GM12878 (cell line): ENCODE measurements at regions not wholly inside any gene's neighbourhood (a gene's known extent, or its start where the extent isn't known, plus 50 kb on each side); places are given as distances from the start of the nearest gene placed in this dataset.

Experiments
- ATF2 ChIP-seq: IDR thresholded peaks from 2 replicates; pipeline ENCODE4 v1.6.1; 2012; ENCODE audit warnings: low read length, inconsistent platforms
- BHLHE40 ChIP-seq, 2 experiments: fragments of 450-650 bp in 1 of 2; IDR thresholded peaks; 2 replicates each; pipeline ENCODE4 v1.6.1; 2011 to 2017; ENCODE audit warnings: low read depth in 2 of 2, borderline replicate concordance in 1 of 2, improper control_type of control experiment in 1 of 2, low read length in 1 of 2, mild to moderate bottlenecking in 1 of 2
- E4F1 ChIP-seq: fragments of 450-650 bp; IDR thresholded peaks from 2 replicates; pipeline ENCODE4 v1.6.1; 2018; ENCODE audit warnings: borderline replicate concordance, mild to moderate bottlenecking; ENCODE audit not compliant: partially characterized antibody
- EED ChIP-seq: sonication (generic); IDR thresholded peaks from 2 replicates; pipeline ENCODE4 v1.6.1; 2016; ENCODE audit warnings: antibody characterized with exemption, low read depth
- HDAC2 ChIP-seq: fragments of 200-600 bp; sonication (generic); IDR thresholded peaks from 2 replicates; pipeline ENCODE4 v1.6.1; 2017
- HDAC6 ChIP-seq: fragments of 200-600 bp; sonication (generic); IDR thresholded peaks from one replicate; pipeline ENCODE4 v1.8.0; 2017; ENCODE audit warnings: antibody characterized with exemption; ENCODE audit not compliant: unreplicated experiment
- IKZF1 ChIP-seq: fragments of 450-650 bp; conservative IDR thresholded peaks from 2 replicates; pipeline ENCODE4 v1.6.1; 2017; ENCODE audit warnings: antibody characterized with exemption, mild to moderate bottlenecking
- JUND ChIP-seq: IDR thresholded peaks from 2 replicates; pipeline ENCODE4 v1.6.1; 2012; ENCODE audit warnings: low read depth, mild to moderate bottlenecking, low read length, improper control_type of control experiment, moderate library complexity
- MYB ChIP-seq: fragments of 150-350 bp; IDR thresholded peaks from 2 replicates; pipeline ENCODE4 v1.6.1; 2014; ENCODE audit warnings: mild to moderate bottlenecking, low read depth, low read length, borderline replicate concordance
- NKRF ChIP-seq: fragments of 450-650 bp; conservative IDR thresholded peaks from 2 replicates; pipeline ENCODE4 v1.6.1; 2017; ENCODE audit warnings: mild to moderate bottlenecking, moderate library complexity
- NR2C2 ChIP-seq: IDR thresholded peaks from 2 replicates; pipeline ENCODE4 v1.6.1; 2011; ENCODE audit warnings: borderline replicate concordance, low read depth; ENCODE audit not compliant: control insufficient read depth, insufficient read length
- PAX5 ChIP-seq: IDR thresholded peaks from 2 replicates; pipeline ENCODE4 v1.6.1; 2011; ENCODE audit warnings: low read depth, low read length, borderline replicate concordance
- PAX8 ChIP-seq: fragments of 450-650 bp; IDR thresholded peaks from 2 replicates; pipeline ENCODE4 v1.6.1; 2017; ENCODE audit warnings: mild to moderate bottlenecking, moderate library complexity
- PKNOX1 ChIP-seq: fragments of 450-650 bp; IDR thresholded peaks from 2 replicates; pipeline ENCODE4 v1.6.1; 2016; ENCODE audit warnings: mild to moderate bottlenecking
- PML ChIP-seq: IDR thresholded peaks from 2 replicates; pipeline ENCODE4 v1.6.1; 2012; ENCODE audit warnings: low read length, inconsistent platforms
- POU2F2 ChIP-seq: IDR thresholded peaks from 3 replicates; pipeline ENCODE4 v1.6.1; 2011; ENCODE audit warnings: low read depth, mild to moderate bottlenecking, low read length, borderline replicate concordance
- RB1 ChIP-seq: fragments of 450-650 bp; formaldehyde crosslinking; IDR thresholded peaks from 2 replicates; pipeline ENCODE4 v1.6.1; 2017; ENCODE audit warnings: mild to moderate bottlenecking, borderline replicate concordance
- SPI1 ChIP-seq: IDR thresholded peaks from 2 replicates; pipeline ENCODE4 v1.6.1; 2011; ENCODE audit warnings: low read depth, mild to moderate bottlenecking, low read length, moderate library complexity, borderline replicate concordance; ENCODE audit not compliant: insufficient read depth
- SUPT20H ChIP-seq: IDR thresholded peaks from 2 replicates; pipeline ENCODE4 v1.6.1; 2011; ENCODE audit warnings: low read depth, mild to moderate bottlenecking, low read length, moderate library complexity, borderline replicate concordance; ENCODE audit not compliant: control insufficient read depth
- TAF1 ChIP-seq: IDR thresholded peaks from 2 replicates; pipeline ENCODE4 v1.6.1; 2011; ENCODE audit warnings: mild to moderate bottlenecking, low read depth, low read length, borderline replicate concordance
- TCF12 ChIP-seq: IDR thresholded peaks from 2 replicates; pipeline ENCODE4 v1.6.1; 2011; ENCODE audit warnings: low read depth, mild to moderate bottlenecking, low read length
- TCF7 ChIP-seq: IDR thresholded peaks from 2 replicates; pipeline ENCODE4 v1.6.1; 2014; ENCODE audit warnings: antibody characterized with exemption, borderline replicate concordance
- YBX1 ChIP-seq: fragments of 450-650 bp; IDR thresholded peaks from 2 replicates; pipeline ENCODE4 v1.6.1; 2016; ENCODE audit warnings: antibody characterized with exemption
- YY1 ChIP-seq: IDR thresholded peaks from 2 replicates; pipeline ENCODE4 v1.6.1; 2011; ENCODE audit warnings: low read depth, mild to moderate bottlenecking, low read length
- ZBED1 ChIP-seq: IDR thresholded peaks from 2 replicates; pipeline ENCODE4 v1.6.1; 2016; ENCODE audit warnings: borderline replicate concordance
- ZNF24 ChIP-seq: fragments of 450-650 bp; IDR thresholded peaks from 2 replicates; pipeline ENCODE4 v1.6.1; 2017; ENCODE audit warnings: antibody characterized with exemption, mild to moderate bottlenecking

- TF ChIP-seq SUPT20H (no peak), NR2C2 (no peak), HDAC2 (no peak), BHLHE40 (IDR thresholded peaks at IDR 0.05; ENCODE audit: borderline replicate concordance in 1 of 2, low read depth in 2 of 2, low read length in 1 of 2) (peak; percentile 82 to 90), TCF7 (peak; percentile 18; the same call in 1 of the 2 replicates), ATF2 (peak; percentile 82), HDAC6 (no peak), JUND (no peak), ZNF24 (no peak), NKRF (no peak), PAX8 (no peak), PKNOX1 (peak; percentile 77), TAF1 (no peak), TCF12 (peak; percentile 92), YBX1 (no peak), ZBED1 (peak; percentile 95), YY1 (no peak), PAX5 (peak; percentile 100), MYB (no peak), POU2F2 (peak; percentile 82; the same call in 2 of the 3 replicates), E4F1 (no peak), PML (peak; percentile 81), EED (peak; percentile 95), RB1 (no peak), IKZF1 (0 out of 2 replicates have a peak, but pooled peaks have one; percentile 44), SPI1 (no peak)
Measured at GRCh38 chr5:54902791-54903473, 82.5 kb downstream of the ESM1 start (continued).
